ENCODE measurements at regions not wholly inside any gene's neighbourhood (a gene's known extent, or its start where the extent isn't known, plus 50 kb on each side); places are given as distances from the start of the nearest gene placed in this dataset.

GRCh38 chr7:115368998-115369397, 447.1 kb downstream of the MDFIC start:
- in situ Hi-C loops (cut with MboI; ENCODE audit: low sequenced_read_pairs, unreplicated experiment), result no loop called here

GRCh38 chr7:115363916-115364315, 442.0 kb downstream of the MDFIC start:
- in situ Hi-C loops (cut with MboI; ENCODE audit: low sequenced_read_pairs, unreplicated experiment), result no loop called here
- no peak for DNase-seq (ENCODE audit: low spot score)
- TF ChIP-seq CTCF (IDR thresholded peaks at IDR 0.05; ENCODE audit: borderline replicate concordance, control extremely low read depth, extremely low read depth, insufficient read depth, missing control alignments), result no peak

More at GRCh38 chr7:115368998-115369397, 447.1 kb downstream of the MDFIC start:
- no peak for TF ChIP-seq CTCF (IDR thresholded peaks at IDR 0.05; ENCODE audit: borderline replicate concordance, control extremely low read depth, extremely low read depth, insufficient read depth, missing control alignments)
- no peak for DNase-seq (ENCODE audit: low spot score)

GRCh38 chr7:115359955-115360354, 438.1 kb downstream of the MDFIC start:
- in situ Hi-C loops (cut with MboI; ENCODE audit: low sequenced_read_pairs, unreplicated experiment), result no loop called here
- TF ChIP-seq CTCF (IDR thresholded peaks at IDR 0.05; ENCODE audit: borderline replicate concordance, control extremely low read depth, extremely low read depth, insufficient read depth, missing control alignments), result no peak
- DNase-seq (ENCODE audit: low spot score), result no peak

GRCh38 chr7:115359119-115359518, 437.2 kb downstream of the MDFIC start:
- in situ Hi-C loops (cut with MboI; ENCODE audit: low sequenced_read_pairs, unreplicated experiment), result no loop called here
- no peak for TF ChIP-seq CTCF (IDR thresholded peaks at IDR 0.05; ENCODE audit: borderline replicate concordance, control extremely low read depth, extremely low read depth, insufficient read depth, missing control alignments)
- DNase-seq (ENCODE audit: low spot score), result no peak

GRCh38 chr7:115357703-115357999, 435.8 kb downstream of the MDFIC start:
- no peak for TF ChIP-seq CTCF (IDR thresholded peaks at IDR 0.05; ENCODE audit: borderline replicate concordance, control extremely low read depth, extremely low read depth, insufficient read depth, missing control alignments)
- no peak for DNase-seq (ENCODE audit: low spot score)

GRCh38 chr7:115356999-115357702, 435.3 kb downstream of the MDFIC start:
- in situ Hi-C loops (cut with MboI; ENCODE audit: low sequenced_read_pairs, unreplicated experiment), result no loop called here
- no peak for TF ChIP-seq CTCF (IDR thresholded peaks at IDR 0.05; ENCODE audit: borderline replicate concordance, control extremely low read depth, extremely low read depth, insufficient read depth, missing control alignments)
- no peak for DNase-seq (ENCODE audit: low spot score)

More at GRCh38 chr7:115357703-115357999, 435.8 kb downstream of the MDFIC start:
- in situ Hi-C loops (cut with MboI; ENCODE audit: low sequenced_read_pairs, unreplicated experiment), result no loop called here

All from GM13976 (cell line).